ENCODE measurements at regions not wholly inside any gene's neighbourhood (a gene's known extent, or its start where the extent isn't known, plus 50 kb on each side); places are given as distances from the start of the nearest gene placed in this dataset.
"Not testable (repeated sequence)": the region's sequence is repeated elsewhere in the genome, so short reads cannot be mapped to it uniquely, and the experiment has no call there.

- Histone ChIP-seq H3K79me2 (ENCODE audit: low read depth) (no peaks in the 10 kb centered on the region), H4K20me1 (ENCODE audit: insufficient read depth) (no peaks in the 10 kb centered on the region), H3K4me2 (no peak overlapping the region), H3K9me3 (ENCODE audit: insufficient read depth, low read depth) (peaks cover 12% of the 10 kb centered on the region; the same call in 1 of the 2 replicates), H3K4me1 (replicated peaks; ENCODE audit: insufficient read depth) (no peaks in the 10 kb centered on the region), H3K27me3 (ENCODE audit: insufficient read depth, low read depth) (no peaks in the 10 kb centered on the region), H3K27ac (no peak overlapping the region), H3K36me3 (ENCODE audit: low read depth) (no peaks in the 10 kb centered on the region), H3K9me2 (ENCODE audit: insufficient read depth) (no peaks in the 10 kb centered on the region), H3K4me3 (no peak overlapping the region), H3F3A (ENCODE audit: insufficient read depth, low read depth) (no peaks in the 10 kb centered on the region), H2AFZ (no peak overlapping the region)
- no TSS peak for BruUV-seq (replicated peaks)
- no peak for DNase-seq
- ChIA-PET POLR2A (ENCODE audit: unreplicated experiment) (interaction anchor here (0.6 kb wide), 1 partner anchor 308 kb away, joined by 8 read pairs; no protein-coding TSS in a partner anchor), CTCF (no interaction called here)
- TF ChIP-seq EZH2 (IDR thresholded peaks at IDR 0.05; ENCODE audit: low read depth) (no peak), CTCF (conservative IDR thresholded peaks at IDR 0.05) (no peak)
- intact Hi-C loops (cut with micrococcal nuclease; ENCODE audit: unreplicated experiment): no loop called here
These were observed 285.7 kb upstream of the PREP start for GRCh38 chr6:105688573-105688972.

GRCh38 chr6:105686793-105687192 lies 283.9 kb upstream of the PREP start:
- H3F3A ChIP-seq (ENCODE audit: insufficient read depth, low read depth); H2AFZ ChIP-seq; H3K4me2 ChIP-seq; POLR2A ChIA-PET (ENCODE audit: unreplicated experiment); H3K27ac ChIP-seq; H3K4me3 ChIP-seq; CTCF ChIA-PET; H4K20me1 ChIP-seq (ENCODE audit: insufficient read depth); intact Hi-C loops (cut with micrococcal nuclease; ENCODE audit: unreplicated experiment); H3K79me2 ChIP-seq (ENCODE audit: low read depth); DNase-seq; H3K36me3 ChIP-seq (ENCODE audit: low read depth); H3K9me2 ChIP-seq (ENCODE audit: insufficient read depth); H3K4me1 ChIP-seq (replicated peaks; ENCODE audit: insufficient read depth); H3K27me3 ChIP-seq (ENCODE audit: insufficient read depth, low read depth); BruUV-seq (replicated peaks): not testable (repeated sequence)
- peaks cover 12% of the 10 kb centered on the region; the same call in 1 of the 2 replicates for H3K9me3 ChIP-seq (ENCODE audit: insufficient read depth, low read depth)

- no peak for DNase-seq
- TF ChIP-seq CTCF (conservative IDR thresholded peaks at IDR 0.05): no peak
These were observed 278.2 kb upstream of the PREP start for GRCh38 chr6:105681061-105681460.

GRCh38 chr6:105680131-105680530 lies 277.2 kb upstream of the PREP start:
- 0 out of 2 replicates have a peak, but pooled peaks cover 8% of the 10 kb centered on the region for H3F3A ChIP-seq (ENCODE audit: insufficient read depth, low read depth)
- peak overlapping the region; percentile 26; the same call in 1 of the 2 replicates for H3K4me2 ChIP-seq
- H3K27me3 ChIP-seq (ENCODE audit: insufficient read depth, low read depth): no peaks in the 10 kb centered on the region
- no peaks in the 10 kb centered on the region for H3K9me2 ChIP-seq (ENCODE audit: insufficient read depth)
- TF ChIP-seq CTCF (conservative IDR thresholded peaks at IDR 0.05) (no peak), EZH2 (IDR thresholded peaks at IDR 0.05; ENCODE audit: low read depth) (no peak)
- BruUV-seq (replicated peaks): no TSS peak
- peak overlapping the region; percentile 72 for H2AFZ ChIP-seq
- CTCF ChIA-PET: no interaction called here
- intact Hi-C loops (cut with micrococcal nuclease; ENCODE audit: unreplicated experiment): no loop called here
- H3K36me3 ChIP-seq (ENCODE audit: low read depth): no peaks in the 10 kb centered on the region
- DNase-seq: no peak
- H3K9me3 ChIP-seq (ENCODE audit: insufficient read depth, low read depth): peaks cover 4% of the 10 kb centered on the region; the same call in 1 of the 2 replicates
- no peak overlapping the region for H3K4me3 ChIP-seq
- H4K20me1 ChIP-seq (ENCODE audit: insufficient read depth): no peaks in the 10 kb centered on the region
- no peaks in the 10 kb centered on the region for H3K79me2 ChIP-seq (ENCODE audit: low read depth)
- peaks cover 11% of the 10 kb centered on the region for H3K4me1 ChIP-seq (replicated peaks; ENCODE audit: insufficient read depth)
- POLR2A ChIA-PET (ENCODE audit: unreplicated experiment): no interaction called here
- H3K27ac ChIP-seq: 0 out of 2 replicates have a peak overlapping the region, but pooled peaks have one; percentile 5

More at GRCh38 chr6:105681061-105681460, 278.2 kb upstream of the PREP start:
- Histone ChIP-seq H3K9me3 (ENCODE audit: insufficient read depth, low read depth) (peaks cover 4% of the 10 kb centered on the region; the same call in 1 of the 2 replicates), H3K4me3 (no peak overlapping the region), H3K9me2 (ENCODE audit: insufficient read depth) (no peaks in the 10 kb centered on the region), H3K27ac (no peak overlapping the region), H3K27me3 (ENCODE audit: insufficient read depth, low read depth) (no peaks in the 10 kb centered on the region), H3K4me2 (no peak overlapping the region), H3K36me3 (ENCODE audit: low read depth) (no peaks in the 10 kb centered on the region), H3F3A (ENCODE audit: insufficient read depth, low read depth) (0 out of 2 replicates have a peak, but pooled peaks cover 3% of the 10 kb centered on the region), H2AFZ (peak overlapping the region; percentile 72; the same call in 1 of the 2 replicates), H3K4me1 (replicated peaks; ENCODE audit: insufficient read depth) (peaks cover 11% of the 10 kb centered on the region), H3K79me2 (ENCODE audit: low read depth) (no peaks in the 10 kb centered on the region), H4K20me1 (ENCODE audit: insufficient read depth) (no peaks in the 10 kb centered on the region)
- intact Hi-C loops (cut with micrococcal nuclease; ENCODE audit: unreplicated experiment): no loop called here
- ChIA-PET POLR2A (ENCODE audit: unreplicated experiment) (no interaction called here), CTCF (no interaction called here)
- no TSS peak for BruUV-seq (replicated peaks)

Measured in PC-9 (cell line).